ENCODE measurements at regions not wholly inside any gene's neighbourhood (a gene's known extent, or its start where the extent isn't known, plus 50 kb on each side); places are given as distances from the start of the nearest gene placed in this dataset.
"Not testable (repeated sequence)": the region's sequence is repeated elsewhere in the genome, so short reads cannot be mapped to it uniquely, and the experiment has no call there.

GRCh38 chr12:17108877-17109541, 503.0 kb upstream of the LMO3 start:
- intact Hi-C loops (cut with micrococcal nuclease) = no loop called here

GRCh38 chr12:17104801-17105200, 498.8 kb upstream of the LMO3 start:
- intact Hi-C loops (cut with micrococcal nuclease) = no loop called here

GRCh38 chr12:17097674-17098073, 491.7 kb upstream of the LMO3 start:
- intact Hi-C loops (cut with micrococcal nuclease) = no loop called here

DNA sequence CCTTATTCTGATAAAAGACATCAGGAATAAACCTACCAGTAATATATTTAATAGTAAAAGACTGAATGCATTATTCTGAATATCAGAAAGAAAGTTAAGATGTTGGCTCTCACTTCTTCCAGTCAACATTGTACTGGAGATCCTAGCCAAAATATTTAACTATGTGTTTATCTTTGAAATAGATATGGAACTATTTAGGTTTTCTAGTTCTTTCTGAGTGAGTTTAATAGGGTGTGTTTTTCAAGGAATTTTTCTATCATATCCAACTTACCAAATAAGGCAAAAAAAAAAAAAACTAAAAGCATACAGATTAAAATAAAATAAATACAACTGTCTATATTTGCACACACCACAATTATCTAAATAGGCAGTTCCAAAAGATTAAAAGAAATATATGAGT, 478.9 kb upstream of the LMO3 start:
- intact Hi-C loops (cut with micrococcal nuclease) = no loop called here

- intact Hi-C loops (cut with micrococcal nuclease) = no loop called here
Measured at GRCh38 chr12:17079251-17079909, 473.4 kb upstream of the LMO3 start.

DNA sequence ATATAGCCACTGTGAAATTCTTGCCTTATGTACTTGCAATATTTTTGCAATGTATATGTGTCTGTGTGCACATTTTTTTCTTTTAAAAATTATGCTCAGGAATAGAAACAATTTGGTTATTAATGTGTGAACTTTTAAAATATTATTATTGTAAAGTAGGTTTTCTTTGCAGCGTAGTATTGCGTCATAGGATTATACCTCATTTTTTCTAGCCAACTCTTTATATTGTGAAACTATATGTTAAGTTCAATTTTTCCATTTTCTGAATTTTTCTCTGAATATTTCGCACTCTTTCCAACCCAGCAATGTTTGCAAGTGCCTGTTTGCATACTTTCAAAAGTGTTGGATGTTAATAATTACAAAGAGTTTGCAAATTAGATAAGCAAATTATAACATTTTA, 471.6 kb upstream of the LMO3 start:
- intact Hi-C loops (cut with micrococcal nuclease) = no loop called here

GRCh38 chr12:17076811-17077210, 470.8 kb upstream of the LMO3 start:
- intact Hi-C loops (cut with micrococcal nuclease) = no loop called here

DNA sequence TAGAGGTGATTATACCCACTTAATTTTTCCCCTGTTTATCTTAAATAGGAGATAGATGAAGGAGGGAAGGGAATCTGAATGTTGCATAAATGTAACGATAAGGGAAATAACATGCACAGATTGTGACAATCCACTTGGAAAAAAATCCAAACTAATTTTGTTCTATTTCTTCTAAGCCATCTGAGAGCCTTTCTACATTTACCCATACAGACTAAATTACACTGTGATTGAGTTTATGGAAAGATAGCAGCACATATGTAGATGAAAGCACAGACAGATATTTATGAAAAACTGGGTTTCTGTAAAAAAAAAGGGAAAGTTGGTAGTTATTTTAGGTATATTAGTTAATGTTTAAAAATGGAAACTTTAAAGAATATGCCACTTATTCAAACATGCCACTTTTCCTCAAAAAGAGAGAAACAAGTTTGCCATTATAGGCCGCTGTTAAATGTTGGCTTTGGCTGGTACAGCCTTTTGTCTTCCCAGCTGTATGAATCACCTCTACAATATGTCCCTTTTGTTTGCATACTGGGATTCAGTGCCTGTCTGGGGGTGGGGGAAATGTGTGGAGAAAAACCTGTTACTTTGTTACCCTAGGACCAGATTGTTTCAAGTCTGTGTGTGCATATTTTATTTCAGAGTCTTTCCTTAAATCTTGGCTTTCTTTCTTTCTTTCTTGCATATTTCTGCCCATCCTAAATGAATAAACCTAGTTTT, 470.2 kb upstream of the LMO3 start:
- intact Hi-C loops (cut with micrococcal nuclease) = no loop called here

DNA sequence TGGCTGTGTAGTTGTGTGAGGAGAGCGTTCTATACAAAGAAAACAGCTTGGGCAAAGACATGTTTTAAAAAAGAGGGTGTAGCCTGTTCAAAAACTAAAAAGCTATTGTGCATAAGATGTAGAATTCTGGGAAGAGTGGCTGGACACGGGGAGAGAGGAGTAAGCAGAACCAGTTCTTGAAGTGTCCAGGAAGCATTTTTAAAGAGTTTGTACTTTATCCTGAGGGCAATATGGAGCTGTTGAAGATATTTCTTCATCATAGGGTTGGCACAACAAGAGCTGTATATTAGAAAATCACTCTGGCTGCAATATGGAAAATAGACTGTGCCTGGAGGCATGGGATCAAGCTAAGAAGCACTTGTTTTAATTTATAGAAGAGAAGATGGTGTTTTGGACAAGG, 458.9 kb upstream of the LMO3 start:
- intact Hi-C loops (cut with micrococcal nuclease) = no loop called here

- intact Hi-C loops (cut with micrococcal nuclease) = no loop called here
Measured at GRCh38 chr12:17062267-17063036, 456.5 kb upstream of the LMO3 start.

GRCh38 chr12:17060260-17060659, 454.3 kb upstream of the LMO3 start:
- intact Hi-C loops (cut with micrococcal nuclease) = no loop called here

DNA sequence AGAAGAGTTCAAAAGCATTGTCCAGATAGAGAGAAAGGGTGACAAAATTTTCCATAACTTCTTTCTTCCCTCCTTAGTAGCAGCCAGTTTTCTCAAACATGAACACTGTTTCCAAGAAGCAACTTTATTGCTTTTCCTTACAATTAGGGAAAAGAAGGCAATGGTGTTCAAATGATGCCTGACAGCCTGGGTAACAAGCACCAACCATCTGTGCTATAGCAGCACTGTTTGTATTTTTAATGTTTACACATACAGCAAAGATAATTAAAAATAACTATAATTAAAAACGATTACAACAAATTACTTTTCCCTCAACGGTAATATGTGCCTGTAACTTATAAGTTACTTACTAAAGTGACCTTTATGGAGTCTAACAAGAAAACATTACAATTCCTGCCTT, 450.6 kb upstream of the LMO3 start:
- intact Hi-C loops (cut with micrococcal nuclease) = no loop called here

DNA sequence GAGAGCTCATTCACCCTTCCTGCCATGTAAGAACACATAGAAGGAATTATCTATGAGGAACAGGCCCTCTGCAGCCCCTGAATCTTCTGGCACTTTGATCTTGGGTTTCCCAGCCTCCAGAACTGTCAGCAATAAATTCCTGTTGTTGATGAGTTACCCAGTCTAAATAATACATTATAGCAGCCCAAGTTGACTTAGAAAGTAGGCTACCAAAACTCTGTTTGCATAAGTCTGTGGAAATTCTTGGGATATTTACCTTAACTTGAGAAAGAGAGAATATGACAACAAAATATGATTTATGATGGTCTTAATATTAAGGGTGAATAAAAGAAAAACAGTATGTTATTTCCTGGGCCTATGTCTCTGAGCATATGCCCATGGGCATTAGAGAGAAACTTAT, 433.0 kb upstream of the LMO3 start:
- intact Hi-C loops (cut with micrococcal nuclease) = no loop called here

GRCh38 chr12:17035372-17035771, 429.4 kb upstream of the LMO3 start:
- intact Hi-C loops (cut with micrococcal nuclease) = no loop called here

GRCh38 chr12:17030338-17030737, 424.4 kb upstream of the LMO3 start:
- intact Hi-C loops (cut with micrococcal nuclease) = no loop called here

- intact Hi-C loops (cut with micrococcal nuclease) = no loop called here
Measured at GRCh38 chr12:17028348-17028747, 422.4 kb upstream of the LMO3 start.

- intact Hi-C loops (cut with micrococcal nuclease) = not testable (repeated sequence)
Measured at GRCh38 chr12:17025424-17025823, 419.5 kb upstream of the LMO3 start.

DNA sequence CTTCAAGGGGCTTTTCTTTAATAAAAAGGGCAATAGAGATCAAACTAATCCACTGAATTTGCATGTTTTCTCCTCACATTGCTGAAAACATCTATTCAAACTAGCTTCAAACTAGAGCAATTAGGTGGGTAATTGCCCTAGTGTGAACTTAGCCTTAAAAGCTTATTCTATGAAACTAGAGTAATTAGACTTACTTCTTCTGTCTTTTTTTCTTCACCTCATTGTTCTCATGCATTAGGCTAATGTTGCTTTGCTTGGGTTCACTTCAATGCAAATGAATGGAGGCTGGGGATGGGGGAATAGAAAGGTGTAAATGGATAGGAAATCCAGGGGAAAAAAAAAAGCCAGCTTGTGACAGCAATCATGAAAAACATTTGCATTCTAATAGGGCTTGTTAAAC, 414.8 kb upstream of the LMO3 start:
- intact Hi-C loops (cut with micrococcal nuclease) = no loop called here

- intact Hi-C loops (cut with micrococcal nuclease) = no loop called here
Measured at GRCh38 chr12:17017402-17017801, 411.4 kb upstream of the LMO3 start.

GRCh38 chr12:17016116-17016864, 410.3 kb upstream of the LMO3 start:
- intact Hi-C loops (cut with micrococcal nuclease) = no loop called here

GRCh38 chr12:17015501-17015900, 409.5 kb upstream of the LMO3 start:
- intact Hi-C loops (cut with micrococcal nuclease) = no loop called here

Measured in T-helper 1 cell treated with Interleukin-12 subunit alpha and Interleukin-12 subunit beta and Interleukin-4 antibody, amounts not matched to agents 30 ng/mL and 1 ng/mL, for 36 hours (primary cell).